Transverse colon (tissue), 4 donors: ENCODE measurements at regions not wholly inside any gene's neighbourhood (a gene's known extent, or its start where the extent isn't known, plus 50 kb on each side); places are given as distances from the start of the nearest gene placed in this dataset.

Experiments
- DNase-seq: peaks from one replicate; pipeline ENCODE4 v3.0.0-alpha.2; 2019
- H3K27ac ChIP-seq, 4 donors: fragments of 200-600 bp; sonication (generic); 2 replicates each; pipeline ENCODE4 v1.5.1; 2016 to 2018; ENCODE audit warnings: inconsistent platforms in 4 of 4
- H3K27me3 ChIP-seq: fragments of 200-600 bp; sonication (generic); 2 replicates; pipeline ENCODE4 v1.5.1; 2017; ENCODE audit warnings: inconsistent platforms
- H3K36me3 ChIP-seq, 4 donors: fragments of 200-600 bp; sonication (generic); 2 replicates each; pipeline ENCODE4 v1.5.1; 2017 to 2019; ENCODE audit warnings: inconsistent platforms in 4 of 4
- H3K4me1 ChIP-seq, 4 donors: fragments of 200-600 bp; sonication (generic); 2 replicates each; pipeline ENCODE4 v1.5.1; 2017 to 2020; ENCODE audit warnings: inconsistent platforms in 4 of 4
- H3K4me3 ChIP-seq, 4 donors: fragments of 200-600 bp; sonication (generic); 1 replicate in 1 of 4; 2 replicates in 3 of 4; pipeline versions ENCODE4 v1.5.1 to v1.6.1; 2017 to 2019; ENCODE audit warnings: inconsistent platforms in 4 of 4
- H3K9me3 ChIP-seq, 2 donors: fragments of 200-600 bp; sonication (generic); 2 replicates each; pipeline ENCODE4 v1.5.1; 2017 to 2019; ENCODE audit warnings: inconsistent platforms in 2 of 2
- EP300 ChIP-seq: sonication (generic); formaldehyde crosslinking; IDR thresholded peaks from one replicate; pipeline ENCODE4 v1.6.1; 2017; ENCODE audit warnings: antibody characterized with exemption, low read depth
- POLR2A ChIP-seq: fragments of 450-650 bp; IDR thresholded peaks from one replicate; pipeline ENCODE4 v1.6.1; 2016; ENCODE audit warnings: antibody characterized with exemption, mild to moderate bottlenecking, moderate library complexity
- POLR2AphosphoS5 ChIP-seq, 3 donors: sonication (generic); formaldehyde crosslinking; IDR thresholded peaks; one replicate each; pipeline ENCODE4 v1.6.1; 2016; ENCODE audit warnings: antibody characterized with exemption in 3 of 3
- WGBS, 2 donors: methylation state at CpG; one replicate each; pipeline ENCODE4 v1.1.5; 2018; ENCODE audit warnings: low coverage in 1 of 2; 5-methylcytosine and 5-hydroxymethylcytosine counted together
- in situ Hi-C, 4 donors: fragments of 200-750 bp; cut with MboI; loops; one replicate each; pipeline versions ENCODE4 v1.15.0 to v1.15.1; 2017; ENCODE audit warnings: low sequenced_read_pairs in 3 of 4, low pct_ligation_motif_present in 1 of 4, low pct_unique_long_range_greater_than_20kb in 1 of 4
- intact Hi-C: fragments of 100-400 bp; cut with DNase I; formaldehyde crosslinking; loops from one replicate; pipeline ENCODE4 v1.15.1; 2023; ENCODE audit warnings: low total_unique reads
- TF ChIP-seq, protein P1 (sequence below), 5 experiments: fragments of 200-600 bp in 3 of 5; fragments of 450-650 bp in 2 of 5; sonication (generic) in 3 of 5; IDR thresholded peaks; 1 replicate in 2 of 5; 2 replicates in 3 of 5; pipeline ENCODE4 v1.5.1; 2016 to 2017; ENCODE audit warnings: antibody characterized with exemption in 5 of 5, inconsistent platforms in 3 of 5, mild to moderate bottlenecking in 2 of 5, moderate library complexity in 1 of 5

DNA sequence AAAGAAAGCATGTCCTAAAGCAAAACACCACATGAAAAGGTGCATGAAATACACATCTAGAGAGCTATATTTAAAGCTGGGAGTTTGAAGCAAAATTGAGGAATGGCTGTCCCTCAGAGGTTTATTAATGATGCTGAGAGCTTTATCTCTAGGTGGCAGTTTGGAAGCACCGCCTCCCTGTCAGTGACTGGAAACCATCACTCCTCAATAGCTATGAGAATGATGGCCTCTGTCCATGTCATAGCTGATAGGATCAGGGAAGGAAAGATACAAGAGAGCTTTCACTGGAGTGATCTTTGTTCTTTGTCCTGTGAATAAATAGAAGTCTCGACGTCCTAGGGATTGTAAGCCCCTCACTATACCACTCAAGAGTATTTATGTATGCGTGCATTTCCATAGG is 110.5 kb downstream of the NUDT12 start:
- Histone ChIP-seq H3K36me3 (no peaks in the 10 kb centered on the region), H3K27me3 (no peaks in the 10 kb centered on the region), H3K4me1 (no peaks in the 10 kb centered on the region), H3K4me3 (no peak overlapping the region), H3K9me3 (no peaks in the 10 kb centered on the region), H3K27ac (no peak overlapping the region)
- 64 to 67% methylated on average over 4 of the region's 4 CpGs for WGBS, 2 donors
- in situ Hi-C loops, result no loop called here
- intact Hi-C loops, result no loop called here
- DNase-seq, result no peak
- TF ChIP-seq EP300 (no peak), POLR2AphosphoS5 (IDR thresholded peaks at IDR 0.05) (no peak), POLR2A (no peak)
- TF ChIP-seq, protein P1, sequence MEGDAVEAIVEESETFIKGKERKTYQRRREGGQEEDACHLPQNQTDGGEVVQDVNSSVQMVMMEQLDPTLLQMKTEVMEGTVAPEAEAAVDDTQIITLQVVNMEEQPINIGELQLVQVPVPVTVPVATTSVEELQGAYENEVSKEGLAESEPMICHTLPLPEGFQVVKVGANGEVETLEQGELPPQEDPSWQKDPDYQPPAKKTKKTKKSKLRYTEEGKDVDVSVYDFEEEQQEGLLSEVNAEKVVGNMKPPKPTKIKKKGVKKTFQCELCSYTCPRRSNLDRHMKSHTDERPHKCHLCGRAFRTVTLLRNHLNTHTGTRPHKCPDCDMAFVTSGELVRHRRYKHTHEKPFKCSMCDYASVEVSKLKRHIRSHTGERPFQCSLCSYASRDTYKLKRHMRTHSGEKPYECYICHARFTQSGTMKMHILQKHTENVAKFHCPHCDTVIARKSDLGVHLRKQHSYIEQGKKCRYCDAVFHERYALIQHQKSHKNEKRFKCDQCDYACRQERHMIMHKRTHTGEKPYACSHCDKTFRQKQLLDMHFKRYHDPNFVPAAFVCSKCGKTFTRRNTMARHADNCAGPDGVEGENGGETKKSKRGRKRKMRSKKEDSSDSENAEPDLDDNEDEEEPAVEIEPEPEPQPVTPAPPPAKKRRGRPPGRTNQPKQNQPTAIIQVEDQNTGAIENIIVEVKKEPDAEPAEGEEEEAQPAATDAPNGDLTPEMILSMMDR (IDR thresholded peaks at IDR 0.05), result no peak

DNA sequence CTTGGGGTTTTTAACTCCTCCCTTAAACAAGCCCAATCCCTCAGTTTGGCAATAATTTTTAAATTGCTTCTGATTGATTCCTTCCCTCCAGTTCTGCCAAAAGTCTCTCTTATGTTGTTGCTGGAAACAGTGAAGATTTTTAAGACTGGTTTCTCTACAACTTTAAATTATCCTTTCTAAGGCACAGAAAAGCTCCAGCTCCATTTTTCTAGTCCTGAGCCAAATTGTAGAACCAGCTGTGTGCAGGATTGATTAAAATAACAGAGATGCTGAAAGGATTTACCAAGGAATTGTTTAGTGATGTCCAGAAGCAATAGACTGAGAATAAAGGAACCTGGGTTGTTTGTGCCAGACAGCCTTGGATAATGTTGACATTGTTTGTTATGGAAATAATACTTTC is 111.3 kb downstream of the NUDT12 start:
- H3K4me3 ChIP-seq, result no peak overlapping the region
- in situ Hi-C loops (no loop called here), intact Hi-C loops (no loop called here)
- H3K27me3 ChIP-seq, result no peaks in the 10 kb centered on the region
- H3K36me3 ChIP-seq, result no peaks in the 10 kb centered on the region
- H3K4me1 ChIP-seq, result no peaks in the 10 kb centered on the region
- DNase-seq, result no peak
- H3K9me3 ChIP-seq, result no peaks in the 10 kb centered on the region
- TF ChIP-seq POLR2A, result no peak
- TF ChIP-seq, protein P1 (IDR thresholded peaks at IDR 0.05), result no peak
- TF ChIP-seq EP300, result no peak
- no peak for TF ChIP-seq POLR2AphosphoS5 (IDR thresholded peaks at IDR 0.05)
- H3K27ac ChIP-seq, result no peak overlapping the region

DNA sequence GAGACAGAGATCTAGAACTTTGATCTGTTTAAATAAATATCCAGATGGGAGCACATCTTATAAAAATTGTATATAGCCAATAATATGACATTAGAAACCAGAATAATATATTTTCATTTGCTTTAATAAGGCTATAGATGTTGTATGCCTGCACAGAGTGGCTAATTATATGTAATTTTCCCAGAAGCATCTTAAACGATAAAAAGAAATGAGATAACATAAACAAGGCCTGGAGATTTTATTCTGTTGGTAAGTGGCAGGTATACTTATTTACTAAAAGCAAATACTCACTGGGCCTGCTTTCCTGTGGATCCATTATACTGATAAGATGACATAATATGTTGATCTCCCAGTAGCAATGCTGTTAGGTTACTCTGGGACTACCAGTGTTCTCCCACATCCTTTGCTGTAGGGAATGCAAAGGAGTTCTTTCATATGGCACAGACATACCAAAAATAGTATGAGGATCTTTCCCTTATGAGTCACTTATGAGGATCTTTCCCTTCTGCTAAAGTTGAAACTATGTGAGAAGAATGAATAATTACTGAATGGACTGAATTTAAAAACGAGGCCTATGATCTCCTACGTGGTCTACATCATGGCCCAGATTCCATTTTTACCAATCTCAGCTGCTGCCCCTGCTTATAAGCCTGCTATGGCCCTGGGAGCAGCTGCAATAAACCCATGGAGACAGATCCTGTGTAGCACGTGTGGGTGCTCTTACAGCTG is 112.1 kb downstream of the NUDT12 start:
- DNase-seq, result no peak
- H3K4me1 ChIP-seq, result no peaks in the 10 kb centered on the region
- no peak overlapping the region for H3K4me3 ChIP-seq
- in situ Hi-C loops (no loop called here), intact Hi-C loops (no loop called here)
- H3K27ac ChIP-seq, result no peak overlapping the region
- H3K27me3 ChIP-seq, result no peaks in the 10 kb centered on the region
- no peaks in the 10 kb centered on the region for H3K36me3 ChIP-seq
- 80 to 91% methylated on average over 1 to 4 of the region's 4 CpGs for WGBS, 2 donors
- TF ChIP-seq POLR2AphosphoS5 (IDR thresholded peaks at IDR 0.05) (no peak), POLR2A (no peak), EP300 (no peak)
- TF ChIP-seq, protein P1 (IDR thresholded peaks at IDR 0.05), result no peak
- no peaks in the 10 kb centered on the region for H3K9me3 ChIP-seq

DNA sequence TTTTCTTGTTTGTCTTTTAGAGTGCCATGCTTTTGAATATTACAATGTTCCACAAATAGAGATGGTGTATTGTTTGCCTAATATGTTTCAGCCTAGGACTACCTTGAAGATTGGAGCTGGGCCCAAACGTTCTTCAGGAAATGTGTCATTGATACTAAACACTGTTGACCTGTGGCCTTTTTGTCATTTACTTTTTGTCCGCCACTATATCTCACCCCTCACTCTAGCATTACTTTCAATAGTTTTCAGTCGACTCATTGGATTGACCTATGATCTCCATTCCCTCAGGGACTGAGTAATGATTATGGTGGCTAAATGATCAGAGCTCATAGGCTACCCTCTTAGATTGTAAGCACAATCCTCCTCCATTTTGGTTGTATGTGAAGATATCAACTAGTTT is 115.8 kb downstream of the NUDT12 start:
- intact Hi-C loops, result no loop called here
- DNase-seq, result no peak
- Histone ChIP-seq H3K9me3 (no peaks in the 10 kb centered on the region), H3K4me3 (no peak overlapping the region), H3K27ac (no peak overlapping the region), H3K36me3 (no peaks in the 10 kb centered on the region), H3K27me3 (no peaks in the 10 kb centered on the region), H3K4me1 (peaks cover 0 to 7% (median 0%) of the 10 kb centered on the region in 4 donors)
- in situ Hi-C loops, result no loop called here
- 47 to 65% methylated on average over 3 of the region's 3 CpGs for WGBS, 2 donors
- TF ChIP-seq, protein P1 (IDR thresholded peaks at IDR 0.05), result no peak
- TF ChIP-seq POLR2A (no peak), POLR2AphosphoS5 (IDR thresholded peaks at IDR 0.05) (no peak), EP300 (no peak)
